H9 (cell line): ENCODE measurements at regions not wholly inside any gene's neighbourhood (a gene's known extent, or its start where the extent isn't known, plus 50 kb on each side); places are given as distances from the start of the nearest gene placed in this dataset.

Experiments
- DNase-seq: peaks from one replicate; pipeline ENCODE4 v3.0.0-alpha.2; 2017
- H2AFZ ChIP-seq: one replicate; pipeline ENCODE4 v1.6.1; 2013; ENCODE audit warnings: mild to moderate bottlenecking, low read length, control low read depth, moderate library complexity
- H2AK5ac ChIP-seq: 2 replicates; pipeline ENCODE4 v1.6.1; 2013; ENCODE audit warnings: low read length, control low read depth, mixed read lengths; ENCODE audit not compliant: insufficient read length
- H2BK120ac ChIP-seq: one replicate; pipeline ENCODE4 v1.6.1; 2013; ENCODE audit warnings: low read depth, mild to moderate bottlenecking, low read length, control low read depth, inconsistent platforms; ENCODE audit not compliant: poor library complexity, severe bottlenecking
- H2BK12ac ChIP-seq: 2 replicates; pipeline ENCODE4 v1.6.1; 2013; ENCODE audit warnings: low read length, control low read depth, mixed read lengths, low read depth; ENCODE audit not compliant: insufficient read length
- H2BK15ac ChIP-seq: 2 replicates; pipeline ENCODE4 v1.6.1; 2013; ENCODE audit warnings: low read depth, low read length, control low read depth
- H2BK20ac ChIP-seq: one replicate; pipeline ENCODE4 v1.6.1; 2013; ENCODE audit warnings: low read depth, mild to moderate bottlenecking, low read length, control low read depth, inconsistent platforms; ENCODE audit not compliant: poor library complexity, severe bottlenecking
- H2BK5ac ChIP-seq: 2 replicates; pipeline ENCODE4 v1.6.1; 2013; ENCODE audit warnings: low read length, control low read depth, mixed read lengths; ENCODE audit not compliant: insufficient read length
- H3K14ac ChIP-seq: 2 replicates; pipeline ENCODE4 v1.6.1; 2013; ENCODE audit warnings: low read length, control low read depth; ENCODE audit not compliant: insufficient read depth
- H3K18ac ChIP-seq: 2 replicates; pipeline ENCODE4 v1.6.1; 2013; ENCODE audit warnings: low read depth, mild to moderate bottlenecking, mixed read lengths, low read length, control low read depth; ENCODE audit not compliant: insufficient read length
- H3K23ac ChIP-seq: 2 replicates; pipeline ENCODE4 v1.6.1; 2013; ENCODE audit warnings: low read length, control low read depth, mixed read lengths, low read depth; ENCODE audit not compliant: insufficient read length
- H3K23me2 ChIP-seq: 2 replicates; pipeline ENCODE4 v1.6.1; 2013; ENCODE audit warnings: low read depth, mild to moderate bottlenecking, mixed read lengths, low read length, control low read depth; ENCODE audit not compliant: insufficient read length, poor library complexity, severe bottlenecking
- H3K27ac ChIP-seq: 2 replicates; pipeline ENCODE4 v1.5.1; 2013; ENCODE audit warnings: low read length, control low read depth, mixed read lengths, low read depth; ENCODE audit not compliant: insufficient read length
- H3K27me3 ChIP-seq: 2 replicates; pipeline ENCODE4 v1.6.1; 2013; ENCODE audit warnings: low read length, control low read depth, inconsistent platforms; ENCODE audit not compliant: insufficient read depth
- H3K4ac ChIP-seq: 2 replicates; pipeline ENCODE4 v1.6.1; 2013; ENCODE audit warnings: low read depth, mild to moderate bottlenecking, control low read depth, inconsistent platforms, low read length, moderate library complexity
- H3K4me1 ChIP-seq: 2 replicates; pipeline ENCODE4 v1.6.1; 2013; ENCODE audit warnings: low read length, control low read depth, inconsistent platforms; ENCODE audit not compliant: insufficient read depth
- H3K4me2 ChIP-seq: 2 replicates; pipeline ENCODE4 v1.6.1; 2013; ENCODE audit warnings: low read length, control low read depth, mixed read lengths; ENCODE audit not compliant: insufficient read length, insufficient read depth
- H3K56ac ChIP-seq: 2 replicates; pipeline ENCODE4 v1.6.1; 2013; ENCODE audit warnings: low read depth, mild to moderate bottlenecking, mixed read lengths, low read length, control low read depth; ENCODE audit not compliant: insufficient read length
- H3K79me1 ChIP-seq: 2 replicates; pipeline ENCODE4 v1.6.1; 2013; ENCODE audit warnings: low read depth, mild to moderate bottlenecking, moderate library complexity, low read length, control low read depth, inconsistent platforms; ENCODE audit not compliant: insufficient read depth, poor library complexity, severe bottlenecking
- H3K79me2 ChIP-seq: 2 replicates; pipeline ENCODE4 v1.6.1; 2013; ENCODE audit warnings: low read length, control low read depth, inconsistent platforms; ENCODE audit not compliant: insufficient read depth
- H3K9ac ChIP-seq: 2 replicates; pipeline ENCODE4 v1.6.1; 2013; ENCODE audit warnings: low read length, control low read depth, mixed read lengths; ENCODE audit not compliant: insufficient read length; ENCODE audit errors: extremely low read depth
- H3K9me3 ChIP-seq: one replicate; pipeline ENCODE4 v1.6.1; 2013; ENCODE audit warnings: low read depth, low read length, inconsistent platforms; ENCODE audit not compliant: control insufficient read depth
- H3T11ph ChIP-seq: one replicate; pipeline ENCODE4 v1.6.1; 2013; ENCODE audit warnings: mild to moderate bottlenecking, low read length, control low read depth, inconsistent platforms
- H4K20me1 ChIP-seq: one replicate; pipeline ENCODE4 v1.6.1; 2013; ENCODE audit not compliant: control insufficient read depth, insufficient read length, insufficient read depth
- H4K5ac ChIP-seq: 2 replicates; pipeline ENCODE4 v1.6.1; 2013; ENCODE audit warnings: low read depth, mild to moderate bottlenecking, mixed read lengths, low read length, control low read depth; ENCODE audit not compliant: insufficient read length
- H4K8ac ChIP-seq: replicated peaks from 2 replicates; pipeline ENCODE4 v1.6.1; 2013; ENCODE audit warnings: low read length, control low read depth, mixed read lengths, low read depth; ENCODE audit not compliant: insufficient read length
- H4K91ac ChIP-seq: 2 replicates; pipeline ENCODE4 v1.6.1; 2013; ENCODE audit warnings: low read depth, mild to moderate bottlenecking, moderate library complexity, mixed read lengths, low read length, control low read depth; ENCODE audit not compliant: insufficient read length
- H3K27ac Mint-ChIP-seq, 3 experiments: 2 replicates in 2 of 3; 3 replicates in 1 of 3; pipeline ENCODE4 v1.8.0; 2020 to 2021; ENCODE audit warnings: mixed read lengths in 3 of 3, mild to moderate bottlenecking in 1 of 3, moderate library complexity in 1 of 3
- H3K27me3 Mint-ChIP-seq: 2 replicates; pipeline ENCODE4 v1.8.0; 2021; ENCODE audit warnings: low read depth, mild to moderate bottlenecking, moderate library complexity, mixed read lengths
- H3K36me3 Mint-ChIP-seq, 3 experiments: 2 replicates in 2 of 3; 3 replicates in 1 of 3; pipeline ENCODE4 v1.8.0; 2020 to 2021; ENCODE audit warnings: low read depth in 3 of 3, mixed read lengths in 3 of 3; ENCODE audit not compliant: insufficient read depth in 1 of 3
- H3K4me1 Mint-ChIP-seq, 2 experiments: 2 replicates each; pipeline ENCODE4 v1.8.0; 2020; ENCODE audit warnings: mixed read lengths in 2 of 2
- H3K4me3 Mint-ChIP-seq, 2 experiments: 2 replicates in 1 of 2; 3 replicates in 1 of 2; pipeline ENCODE4 v1.8.0; 2020 to 2021; ENCODE audit warnings: mild to moderate bottlenecking in 2 of 2, mixed read lengths in 2 of 2, moderate library complexity in 1 of 2
- H3K9me3 Mint-ChIP-seq, 2 experiments: 2 replicates in 1 of 2; 3 replicates in 1 of 2; pipeline ENCODE4 v1.8.0; 2020; ENCODE audit warnings: mild to moderate bottlenecking in 2 of 2, mixed read lengths in 2 of 2, moderate library complexity in 1 of 2
- CTCF ChIP-seq: fragments of 200-600 bp; sonication (generic); conservative IDR thresholded peaks from 3 replicates; pipeline ENCODE4 v1.8.0; 2021; ENCODE audit warnings: antibody characterized with exemption, mild to moderate bottlenecking
- WGBS: extraction: QIAGEN DNeasy Blood & Tissue Kit; methylation state at CpG from one replicate; pipeline ENCODE4 v1.1.7; 2013; ENCODE audit warnings: missing lambda C conversion rate, low lambda C conversion rate, mixed read lengths; ENCODE audit not compliant: insufficient read length; ENCODE audit errors: extremely low coverage; 5-methylcytosine and 5-hydroxymethylcytosine counted together

GRCh38 chr9:86714999-86715398 is 232.3 kb downstream of the GAS1 start:
- H3K9ac ChIP-seq: no peak overlapping the region
- Mint-ChIP-seq H3K4me1 (no peaks in the 10 kb centered on the region), H3K27me3 (peaks cover 3% of the 10 kb centered on the region; the same call in 1 of the 2 replicates), H3K4me3 (no peak overlapping the region), H3K36me3 (no peaks in the 10 kb centered on the region), H3K9me3 (no peaks in the 10 kb centered on the region), H3K27ac (no peak overlapping the region)
- H4K5ac ChIP-seq: no peak overlapping the region
- H4K8ac ChIP-seq: no peak overlapping the region
- H2BK120ac ChIP-seq: no peak overlapping the region
- no peak for TF ChIP-seq CTCF
- H3K14ac ChIP-seq: no peak overlapping the region
- H2BK20ac ChIP-seq: no peak overlapping the region
- no peak overlapping the region for H2BK5ac ChIP-seq
- no peaks in the 10 kb centered on the region for H3K27me3 ChIP-seq
- no peak overlapping the region for H4K91ac ChIP-seq
- no peak overlapping the region for H3K23ac ChIP-seq
- H3K23me2 ChIP-seq: no peaks in the 10 kb centered on the region
- no peak overlapping the region for H3K18ac ChIP-seq
- no peaks in the 10 kb centered on the region for H3K79me1 ChIP-seq
- H2AK5ac ChIP-seq: no peak overlapping the region
- no peaks in the 10 kb centered on the region for H3K4me1 ChIP-seq
- no peak overlapping the region for H2BK12ac ChIP-seq
- no peak overlapping the region for H2AFZ ChIP-seq
- H3K4me2 ChIP-seq: no peak overlapping the region
- WGBS: no CpG with 5 or more reads among the region's 4 CpGs
- no peaks in the 10 kb centered on the region for H3K9me3 ChIP-seq
- no peak overlapping the region for H3K4ac ChIP-seq
- no peak overlapping the region for H3K27ac ChIP-seq
- DNase-seq: no peak
- H3K56ac ChIP-seq: no peak overlapping the region
- no peaks in the 10 kb centered on the region for H3K79me2 ChIP-seq
- H2BK15ac ChIP-seq: no peak overlapping the region
- H4K20me1 ChIP-seq: no peaks in the 10 kb centered on the region
- no peak overlapping the region for H3T11ph ChIP-seq
